ENCODE measurements at regions not wholly inside any gene's neighbourhood (a gene's known extent, or its start where the extent isn't known, plus 50 kb on each side); places are given as distances from the start of the nearest gene placed in this dataset.

DNA sequence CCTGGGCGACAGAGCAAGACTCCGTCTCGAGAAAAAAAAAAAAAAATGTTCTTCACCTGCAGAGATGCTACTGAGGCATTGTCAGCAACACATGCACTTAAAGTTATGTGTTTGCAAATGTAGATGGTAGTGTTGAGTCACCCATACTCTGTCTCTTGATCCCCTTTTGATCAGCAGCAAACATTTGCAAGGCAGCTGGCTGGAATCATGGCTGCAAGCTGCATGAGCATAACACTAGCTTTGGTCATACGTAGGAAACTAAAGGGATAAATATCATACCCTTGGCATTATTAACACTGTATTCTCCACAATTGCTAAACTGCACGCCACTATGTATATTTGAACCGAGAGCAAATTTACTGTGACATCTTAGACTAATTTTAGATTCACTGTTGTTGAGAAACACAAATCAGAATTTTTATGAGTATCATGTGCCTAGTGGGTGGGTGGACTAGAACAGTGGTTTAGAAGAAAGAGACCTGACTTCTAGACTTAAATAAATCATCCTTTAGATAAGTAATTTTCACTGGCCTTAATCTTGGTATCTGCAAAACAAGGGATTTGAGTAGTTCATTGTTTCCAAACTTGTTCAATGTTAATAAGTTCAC, 229.3 kb upstream of the MEOX2 start:
- TF ChIP-seq, protein P1, sequence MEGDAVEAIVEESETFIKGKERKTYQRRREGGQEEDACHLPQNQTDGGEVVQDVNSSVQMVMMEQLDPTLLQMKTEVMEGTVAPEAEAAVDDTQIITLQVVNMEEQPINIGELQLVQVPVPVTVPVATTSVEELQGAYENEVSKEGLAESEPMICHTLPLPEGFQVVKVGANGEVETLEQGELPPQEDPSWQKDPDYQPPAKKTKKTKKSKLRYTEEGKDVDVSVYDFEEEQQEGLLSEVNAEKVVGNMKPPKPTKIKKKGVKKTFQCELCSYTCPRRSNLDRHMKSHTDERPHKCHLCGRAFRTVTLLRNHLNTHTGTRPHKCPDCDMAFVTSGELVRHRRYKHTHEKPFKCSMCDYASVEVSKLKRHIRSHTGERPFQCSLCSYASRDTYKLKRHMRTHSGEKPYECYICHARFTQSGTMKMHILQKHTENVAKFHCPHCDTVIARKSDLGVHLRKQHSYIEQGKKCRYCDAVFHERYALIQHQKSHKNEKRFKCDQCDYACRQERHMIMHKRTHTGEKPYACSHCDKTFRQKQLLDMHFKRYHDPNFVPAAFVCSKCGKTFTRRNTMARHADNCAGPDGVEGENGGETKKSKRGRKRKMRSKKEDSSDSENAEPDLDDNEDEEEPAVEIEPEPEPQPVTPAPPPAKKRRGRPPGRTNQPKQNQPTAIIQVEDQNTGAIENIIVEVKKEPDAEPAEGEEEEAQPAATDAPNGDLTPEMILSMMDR (conservative IDR thresholded peaks at IDR 0.05; ENCODE audit: low read depth, low read length) = no peak
- TF ChIP-seq EZH2 (IDR thresholded peaks at IDR 0.05; ENCODE audit: borderline replicate concordance, low read depth, low read length, poor library complexity, severe bottlenecking) = no peak

Data from A673 (cell line).